GM23338 (cell line): ENCODE measurements at regions not wholly inside any gene's neighbourhood (a gene's known extent, or its start where the extent isn't known, plus 50 kb on each side); places are given as distances from the start of the nearest gene placed in this dataset.

Experiments
- ATAC-seq: fragments of 200-7000 bp; cut with Tn5 transposase; 3 replicates; pipeline ENCODE4 v1.9.1; 2020
- DNase-seq: peaks from one replicate; pipeline ENCODE4 v3.0.0-alpha.2; 2015; ENCODE audit warnings: low spot score
- H2AFZ ChIP-seq: fragments of 200-600 bp; sonication (generic); 2 replicates; pipeline ENCODE4 v1.8.0; 2016; ENCODE audit warnings: antibody characterized with exemption, mild to moderate bottlenecking, moderate library complexity
- H3F3A ChIP-seq: fragments of 200-600 bp; sonication (generic); replicated peaks from 2 replicates; pipeline ENCODE4 v1.8.0; 2017; ENCODE audit warnings: antibody characterized with exemption, mixed run types, low read depth
- H3K27ac ChIP-seq: fragments of 200-600 bp; sonication (generic); 2 replicates; pipeline ENCODE4 v1.6.1; 2016; ENCODE audit warnings: low read depth
- H3K27me3 ChIP-seq: fragments of 200-600 bp; sonication (generic); 2 replicates; pipeline ENCODE4 v1.8.0; 2016; ENCODE audit warnings: mild to moderate bottlenecking, mixed run types, moderate library complexity; ENCODE audit not compliant: insufficient read depth
- H3K36me3 ChIP-seq: fragments of 200-600 bp; sonication (generic); 2 replicates; pipeline ENCODE4 v1.8.0; 2016; ENCODE audit warnings: mild to moderate bottlenecking; ENCODE audit not compliant: insufficient read depth
- H3K4me1 ChIP-seq: fragments of 200-600 bp; sonication (generic); 2 replicates; pipeline ENCODE4 v1.8.0; 2016; ENCODE audit warnings: mild to moderate bottlenecking, moderate library complexity; ENCODE audit not compliant: insufficient read depth
- H3K4me2 ChIP-seq: fragments of 200-600 bp; sonication (generic); 2 replicates; pipeline ENCODE4 v1.7.1; 2017; ENCODE audit warnings: mixed run types
- H3K4me3 ChIP-seq: fragments of 200-600 bp; sonication (generic); 2 replicates; pipeline ENCODE4 v1.6.1; 2016; ENCODE audit warnings: mixed run types
- H3K79me2 ChIP-seq: fragments of 200-600 bp; sonication (generic); replicated peaks from 2 replicates; pipeline ENCODE4 v1.8.0; 2017; ENCODE audit warnings: mild to moderate bottlenecking; ENCODE audit not compliant: insufficient read depth
- H3K9me2 ChIP-seq: fragments of 200-600 bp; sonication (generic); 2 replicates; pipeline ENCODE4 v1.8.0; 2017; ENCODE audit not compliant: insufficient read depth
- H4K20me1 ChIP-seq: fragments of 200-600 bp; sonication (generic); replicated peaks from 2 replicates; pipeline ENCODE4 v1.8.0; 2017; ENCODE audit warnings: mild to moderate bottlenecking; ENCODE audit not compliant: insufficient read depth
- H3K27ac Mint-ChIP-seq: 2 replicates; pipeline ENCODE4 v1.8.0; 2020; ENCODE audit warnings: inconsistent platforms, mild to moderate bottlenecking, moderate library complexity, mixed read lengths
- H3K27me3 Mint-ChIP-seq: 3 replicates; pipeline ENCODE4 v1.8.0; 2022; ENCODE audit warnings: low read depth, mild to moderate bottlenecking, moderate library complexity, mixed read lengths, inconsistent platforms; ENCODE audit not compliant: insufficient read depth, poor library complexity
- H3K36me3 Mint-ChIP-seq: 3 replicates; pipeline ENCODE4 v1.8.0; 2021; ENCODE audit warnings: low read depth, mild to moderate bottlenecking, inconsistent platforms, moderate library complexity, mixed read lengths
- H3K4me1 Mint-ChIP-seq: 3 replicates; pipeline ENCODE4 v1.8.0; 2020; ENCODE audit warnings: mild to moderate bottlenecking, inconsistent platforms, mixed read lengths
- H3K4me3 Mint-ChIP-seq: 3 replicates; pipeline ENCODE4 v1.8.0; 2021; ENCODE audit warnings: moderate library complexity, mild to moderate bottlenecking, inconsistent platforms, mixed read lengths
- H3K9me3 Mint-ChIP-seq: 3 replicates; pipeline ENCODE4 v1.8.0; 2020; ENCODE audit warnings: moderate library complexity, mild to moderate bottlenecking, inconsistent platforms, mixed read lengths
- CREB1 ChIP-seq: fragments of 250-450 bp; sonication (Bioruptor Pico); IDR thresholded peaks from 2 replicates; pipeline ENCODE4 v1.5.0; 2020; ENCODE audit warnings: low read depth, mild to moderate bottlenecking, moderate library complexity
- CTCF ChIP-seq, 2 experiments: fragments of 200-600 bp in 1 of 2; sonication (generic) in 1 of 2; conservative IDR thresholded peaks; 2 replicates each; pipeline versions ENCODE4 v1.5.1 to v1.6.1; 2016 to 2017; ENCODE audit warnings: antibody characterized with exemption in 2 of 2, low read depth in 2 of 2, mild to moderate bottlenecking in 2 of 2, moderate library complexity in 1 of 2
- ETS1 ChIP-seq: IDR thresholded peaks from 2 replicates; pipeline ENCODE4 v1.6.1; 2016; ENCODE audit warnings: antibody characterized with exemption
- EZH2 ChIP-seq: fragments of 200-600 bp; sonication (generic); IDR thresholded peaks from one replicate; pipeline ENCODE4 v1.8.0; 2017; ENCODE audit warnings: antibody characterized with exemption, mild to moderate bottlenecking, low read depth; ENCODE audit not compliant: unreplicated experiment
- EZH2phosphoT487 ChIP-seq: fragments of 200-600 bp; sonication (generic); IDR thresholded peaks from one replicate; pipeline ENCODE4 v1.8.1; 2018; ENCODE audit warnings: antibody characterized with exemption; ENCODE audit not compliant: unreplicated experiment
- JUNB ChIP-seq: IDR thresholded peaks from one replicate; pipeline ENCODE4 v1.6.1; 2016; ENCODE audit warnings: antibody characterized with exemption; ENCODE audit not compliant: unreplicated experiment
- NANOG ChIP-seq: IDR thresholded peaks from 2 replicates; pipeline ENCODE4 v1.6.1; 2016; ENCODE audit warnings: antibody characterized with exemption, borderline replicate concordance
- POLR2AphosphoS5 ChIP-seq: IDR thresholded peaks from 2 replicates; pipeline ENCODE4 v1.6.1; 2016; ENCODE audit warnings: antibody characterized with exemption, low read depth
- REST ChIP-seq: IDR thresholded peaks from one replicate; pipeline ENCODE4 v1.6.1; 2018; ENCODE audit warnings: antibody characterized with exemption; ENCODE audit not compliant: unreplicated experiment
- STAT1 ChIP-seq: IDR thresholded peaks from one replicate; pipeline ENCODE4 v1.6.1; 2016; ENCODE audit warnings: antibody characterized with exemption; ENCODE audit not compliant: unreplicated experiment
- ZNF114 ChIP-seq: fragments of 250-450 bp; sonication (Bioruptor Pico); IDR thresholded peaks from 2 replicates; pipeline ENCODE4 v1.5.0; 2020; ENCODE audit warnings: mild to moderate bottlenecking, moderate library complexity
- ZNF331 ChIP-seq: fragments of 250-450 bp; sonication (Bioruptor Pico); IDR thresholded peaks from 2 replicates; pipeline ENCODE4 v1.5.0; 2020; ENCODE audit warnings: low read depth, mild to moderate bottlenecking, moderate library complexity
- ZNF462 ChIP-seq: fragments of 250-450 bp; sonication (Bioruptor Pico); IDR thresholded peaks from 2 replicates; pipeline ENCODE4 v1.5.0; 2020; ENCODE audit warnings: mild to moderate bottlenecking, moderate library complexity

- Mint-ChIP-seq H3K4me3 (no peak overlapping the region), H3K36me3 (peaks cover 3% of the 10 kb centered on the region; the same call in 2 of the 3 replicates)
- no peak for ATAC-seq
These were observed 673.8 kb upstream of the MGAT4C start for GRCh38 chr12:86929962-86930361.

More at GRCh38 chr12:86929962-86930361, 673.8 kb upstream of the MGAT4C start:
- DNase-seq = no peak
- Histone ChIP-seq H3K4me1 (peaks cover 8% of the 10 kb centered on the region), H3K4me3 (no peak overlapping the region), H3F3A (no peaks in the 10 kb centered on the region), H3K79me2 (no peaks in the 10 kb centered on the region), H2AFZ (no peak overlapping the region), H3K4me2 (no peak overlapping the region), H3K36me3 (no peaks in the 10 kb centered on the region), H3K27ac (no peak overlapping the region), H3K9me2 (no peaks in the 10 kb centered on the region), H3K27me3 (no peaks in the 10 kb centered on the region), H4K20me1 (no peaks in the 10 kb centered on the region)
- H3K9me3 Mint-ChIP-seq = no peaks in the 10 kb centered on the region
- no peak for TF ChIP-seq CTCF (conservative IDR thresholded peaks at IDR 0.05; ENCODE audit: low read depth in 2 of 2)
- TF ChIP-seq JUNB = no peak
- no peak for TF ChIP-seq POLR2AphosphoS5
- no peak for TF ChIP-seq EZH2
- TF ChIP-seq ZNF462 = no peak
- TF ChIP-seq ZNF114 (CRISPR knock-in tag) = no peak
- no peak for TF ChIP-seq CREB1 (CRISPR knock-in tag)
- no peak for TF ChIP-seq EZH2phosphoT487
- no peak for TF ChIP-seq STAT1
- TF ChIP-seq REST = no peak
- no peak for TF ChIP-seq ZNF331 (CRISPR knock-in tag)
- TF ChIP-seq ETS1 = no peak
- no peak for TF ChIP-seq NANOG
- H3K27me3 Mint-ChIP-seq = no peaks in the 10 kb centered on the region
- no peak overlapping the region for H3K27ac Mint-ChIP-seq
- H3K4me1 Mint-ChIP-seq = peaks cover 7% of the 10 kb centered on the region; the same call in 2 of the 3 replicates
